ENCODE measurements at regions not wholly inside any gene's neighbourhood (a gene's known extent, or its start where the extent isn't known, plus 50 kb on each side); places are given as distances from the start of the nearest gene placed in this dataset.
"Not testable (repeated sequence)": the region's sequence is repeated elsewhere in the genome, so short reads cannot be mapped to it uniquely, and the experiment has no call there.

- peak; percentile 71 for DNase-seq
Observed at GRCh38 chr2:113551637-113552318, 53.3 kb downstream of the FOXD4L1 start.

GRCh38 chr2:113559820-113560219 is 61.4 kb downstream of the FOXD4L1 start:
- DNase-seq: not testable (repeated sequence)

DNA sequence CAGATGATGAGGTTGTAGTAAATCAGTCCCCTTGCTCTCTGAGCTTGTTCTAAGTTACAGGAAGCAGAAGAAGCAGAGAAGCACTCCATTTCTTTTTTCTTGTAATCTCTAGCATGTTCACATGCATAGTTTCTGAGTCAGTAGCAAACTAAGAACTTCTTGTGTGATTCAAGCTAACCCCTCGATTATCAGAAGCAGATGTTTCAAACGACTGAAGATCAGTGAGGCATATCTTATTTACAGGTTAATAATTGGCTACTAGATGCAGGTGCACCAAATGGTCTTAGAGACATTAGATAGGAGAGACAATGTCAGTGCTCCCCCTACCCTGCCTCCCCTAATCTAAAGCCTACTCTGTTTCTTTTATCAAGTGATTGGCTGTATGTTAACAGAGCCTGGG is 64.2 kb downstream of the FOXD4L1 start:
- not testable (repeated sequence) for DNase-seq

DNA sequence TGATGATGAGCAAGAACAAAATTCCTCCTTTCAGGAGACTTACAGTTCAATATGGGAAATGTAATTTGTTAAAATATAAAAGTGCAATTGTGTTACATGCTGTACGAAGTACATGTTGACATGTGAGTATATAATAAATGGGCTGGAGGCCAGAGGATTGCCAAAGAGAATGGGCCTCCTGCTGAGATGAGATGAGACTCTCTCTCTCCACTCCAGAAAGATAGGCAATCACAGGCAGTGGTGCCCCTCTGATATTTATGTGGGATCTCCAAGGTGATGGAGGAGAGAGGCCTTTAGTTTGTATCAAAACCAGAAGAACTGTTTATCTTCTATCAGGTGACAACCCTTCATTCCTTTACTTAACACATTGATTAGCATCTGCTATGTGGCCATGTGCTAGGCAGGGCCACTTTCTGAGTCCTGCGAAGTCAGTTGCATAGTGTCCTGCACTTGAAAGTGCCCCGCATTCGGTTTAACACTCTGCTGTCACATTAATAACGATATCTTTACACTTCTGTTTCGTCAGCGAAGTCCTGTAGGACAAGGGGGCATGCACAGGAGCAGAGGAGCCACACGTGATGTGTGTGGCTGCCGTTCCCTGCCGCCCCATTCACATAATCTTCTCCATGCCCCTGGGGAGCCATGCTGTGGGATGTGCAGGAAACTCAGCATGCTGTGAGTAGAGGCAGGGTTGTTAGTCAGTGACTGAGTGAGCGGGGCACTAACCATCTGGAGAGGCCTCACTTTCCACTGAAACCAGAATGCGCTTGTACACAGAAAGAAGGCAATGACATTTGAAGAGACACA is 60.2 kb upstream of the RABL2A start:
- not testable (repeated sequence) for DNase-seq

DNA sequence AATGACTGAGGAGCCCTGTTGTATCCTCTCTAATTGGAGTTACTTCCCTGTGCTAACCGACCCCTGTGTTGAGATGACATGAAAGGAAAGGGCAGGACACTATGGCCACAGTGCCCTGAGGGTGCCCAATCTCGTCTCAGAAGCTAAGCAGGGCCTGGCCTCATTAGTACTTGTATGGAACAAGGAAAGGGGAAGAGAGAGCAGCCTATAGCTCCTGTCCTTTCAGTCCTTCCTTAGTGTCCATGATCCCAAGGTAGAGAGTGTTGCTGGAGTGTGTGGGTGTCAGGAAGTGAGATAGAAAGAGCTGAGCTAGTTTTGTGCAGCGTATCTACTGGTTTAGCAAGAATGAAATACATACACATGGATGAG is 59.6 kb upstream of the RABL2A start:
- not testable (repeated sequence) for DNase-seq

DNA sequence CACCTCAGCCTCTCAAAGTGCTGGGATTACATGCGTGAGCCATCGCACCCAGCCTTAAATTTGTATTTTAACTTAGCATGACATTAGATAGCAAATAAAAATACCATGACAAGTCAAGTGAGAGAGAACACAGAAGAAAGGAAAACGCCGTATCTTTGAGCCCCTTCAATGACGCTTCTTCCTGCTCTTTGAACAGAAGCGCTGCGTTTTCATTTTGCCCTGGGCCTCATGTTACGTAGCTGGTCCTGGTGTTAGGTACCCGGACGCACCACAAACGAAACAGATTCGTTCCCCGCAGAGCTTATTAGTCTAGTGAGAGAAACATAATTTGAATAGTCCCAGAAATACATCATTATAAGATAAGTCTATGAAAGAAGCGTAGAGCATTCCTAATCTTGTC is 58.8 kb upstream of the RABL2A start:
- not testable (repeated sequence) for DNase-seq

- not testable (repeated sequence) for DNase-seq
Observed at GRCh38 chr2:113570082-113570481, 57.0 kb upstream of the RABL2A start.

- DNase-seq: not testable (repeated sequence)
Observed at GRCh38 chr2:113570509-113571009, 56.5 kb upstream of the RABL2A start.

GRCh38 chr2:113571482-113572068 is 55.5 kb upstream of the RABL2A start:
- not testable (repeated sequence) for DNase-seq

DNA sequence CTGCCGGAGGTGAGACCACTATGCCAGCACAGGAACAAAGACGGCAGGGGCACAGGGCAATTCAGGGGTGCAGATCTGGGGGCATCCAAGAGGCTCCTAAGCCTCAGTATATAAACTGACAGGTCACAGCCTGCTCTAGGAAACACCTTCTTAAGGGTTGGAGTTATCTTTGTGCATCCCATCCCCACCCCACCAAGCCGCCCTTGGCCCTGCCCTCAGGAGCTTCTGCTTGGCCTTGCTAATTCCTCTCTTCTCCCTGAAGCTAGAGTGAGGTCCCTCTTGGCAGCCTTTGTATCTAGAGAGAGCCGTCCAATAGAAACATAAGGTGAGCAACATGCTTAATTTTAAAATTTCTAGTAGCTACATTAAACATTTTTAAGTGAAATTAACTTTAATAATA is 51.3 kb upstream of the RABL2A start:
- not testable (repeated sequence) for DNase-seq

- not testable (repeated sequence) for DNase-seq
Observed at GRCh38 chr2:113576353-113576752, 50.7 kb upstream of the RABL2A start.

Data from CD4-positive, alpha-beta T cell treated with Interleukin-6 for 4 hours (primary cell).